AG10803 (cell line): ENCODE measurements at regions not wholly inside any gene's neighbourhood (a gene's known extent, or its start where the extent isn't known, plus 50 kb on each side); places are given as distances from the start of the nearest gene placed in this dataset.

ENCODE experiments used
- DNase-seq: peaks from one replicate; pipeline ENCODE4 v3.0.0; 2010; ENCODE audit warnings: low read depth
- H3K4me3 ChIP-seq: 2 replicates; pipeline ENCODE4 v1.5.1; 2011; ENCODE audit warnings: mild to moderate bottlenecking, low read length, control low read depth
- CTCF ChIP-seq: conservative IDR thresholded peaks from 2 replicates; pipeline ENCODE4 v1.5.1; 2011; ENCODE audit warnings: mild to moderate bottlenecking, low read length, control low read depth, inconsistent platforms

- TF ChIP-seq CTCF = no peak
- DNase-seq = no peak
- no peak overlapping the region for H3K4me3 ChIP-seq
These were observed 77.3 kb upstream of the ATP2B2 start for GRCh38 chr3:10582733-10583132.

GRCh38 chr3:10583798-10584708, 78.7 kb upstream of the ATP2B2 start:
- no peak overlapping the region for H3K4me3 ChIP-seq
- no peak for TF ChIP-seq CTCF
- DNase-seq = no peak

GRCh38 chr3:10585945-10586344, 80.6 kb upstream of the ATP2B2 start:
- no peak for DNase-seq
- TF ChIP-seq CTCF = no peak
- no peak overlapping the region for H3K4me3 ChIP-seq

GRCh38 chr3:10594915-10595314, 89.5 kb upstream of the ATP2B2 start:
- peak; percentile 37 for DNase-seq
- no peak overlapping the region for H3K4me3 ChIP-seq
- no peak for TF ChIP-seq CTCF

DNA sequence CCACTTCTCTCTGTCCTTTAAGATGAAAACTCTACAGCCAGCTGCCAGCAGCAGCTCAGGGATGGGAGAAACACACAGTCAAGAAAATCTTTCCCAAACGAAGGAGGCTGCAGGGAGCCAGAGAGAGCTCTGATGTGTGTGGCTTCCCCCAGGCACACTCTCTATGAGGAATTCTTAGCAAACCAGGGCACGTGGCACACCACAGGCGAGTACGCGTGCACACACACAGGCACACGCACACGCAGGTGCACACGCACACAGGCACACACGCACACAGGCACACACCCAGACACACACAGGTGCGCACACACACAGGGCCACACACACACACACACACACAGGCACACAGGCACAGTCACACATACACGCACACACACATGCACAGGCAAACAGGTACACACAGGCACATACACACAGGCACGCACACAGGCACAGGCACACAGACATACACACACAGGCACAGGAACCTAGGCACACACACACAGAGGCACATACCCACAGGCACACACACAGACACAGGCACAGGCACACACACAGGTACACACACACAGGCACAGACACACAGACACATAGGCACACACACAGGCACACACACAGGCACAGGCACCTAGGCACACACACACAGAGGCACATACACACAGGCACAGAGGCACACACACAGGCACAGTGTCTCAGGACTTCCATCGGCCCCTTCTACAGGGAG, 91.5 kb upstream of the ATP2B2 start:
- DNase-seq = no peak
- TF ChIP-seq CTCF = no peak

DNA sequence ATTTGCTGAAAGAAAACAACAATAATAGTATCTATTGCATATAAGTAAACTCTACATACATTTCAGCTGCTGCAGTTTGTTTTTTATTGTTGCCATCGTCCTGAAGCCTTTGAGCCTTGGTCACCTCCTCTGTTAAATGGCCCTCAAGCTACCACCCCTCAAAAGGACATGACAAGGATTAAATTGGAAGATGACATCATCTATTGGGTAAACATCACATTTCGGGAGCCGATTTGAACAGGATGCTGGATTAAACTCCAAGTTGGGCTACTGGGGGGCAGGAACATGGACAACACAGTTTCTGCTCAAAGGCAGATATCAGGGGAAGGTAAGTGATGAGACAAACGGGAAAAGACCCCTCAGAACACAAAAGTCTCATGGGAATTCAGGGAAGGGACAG, 92.3 kb upstream of the ATP2B2 start:
- no peak for TF ChIP-seq CTCF
- DNase-seq = no peak

More for the DNA sequence above, 91.5 kb upstream of the ATP2B2 start:
- H3K4me3 ChIP-seq = no peak overlapping the region

More for the DNA sequence above, 92.3 kb upstream of the ATP2B2 start:
- H3K4me3 ChIP-seq = no peak overlapping the region
